ENCODE measurements at regions not wholly inside any gene's neighbourhood (a gene's known extent, or its start where the extent isn't known, plus 50 kb on each side); places are given as distances from the start of the nearest gene placed in this dataset.

DNA sequence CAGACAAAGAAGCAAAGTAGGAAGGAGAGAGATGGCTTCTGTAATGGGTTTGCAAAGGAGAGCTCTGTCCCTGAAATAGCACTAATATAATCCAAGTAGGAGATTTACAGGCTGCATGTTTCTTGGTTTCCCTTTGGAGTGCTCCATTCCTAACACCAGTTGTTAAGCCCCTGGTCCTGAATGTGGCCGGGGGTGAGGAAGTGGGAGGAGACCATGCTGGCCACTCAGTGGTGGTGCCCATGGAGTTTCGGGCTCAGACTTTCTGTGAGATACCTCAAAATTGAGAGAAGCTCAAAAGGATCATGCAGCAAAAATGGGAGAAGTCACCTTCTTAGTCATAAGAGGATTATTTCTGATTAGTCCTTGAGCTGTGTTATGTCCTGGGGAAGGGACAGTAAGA lies 88.5 kb downstream of the DAD1 start:
- H3K9me3 Mint-ChIP-seq (ENCODE audit: insufficient read depth), result no peaks in the 10 kb centered on the region
- Histone ChIP-seq H3K36me3 (replicated peaks in 1 of 2; ENCODE audit: control extremely low read depth in 1 of 2, control insufficient read depth in 1 of 2, extremely low read depth in 1 of 2, insufficient read depth in 2 of 2, low read length in 1 of 2) (no peaks in the 10 kb centered on the region), H3K27me3 (replicated peaks in 1 of 4; ENCODE audit: control extremely low read depth in 1 of 4, control insufficient read depth in 3 of 4, insufficient read depth in 4 of 4, low read length in 3 of 4) (no peaks in the 10 kb centered on the region), H4K20me1 (ENCODE audit: control insufficient read depth, insufficient read depth, low read length, poor library complexity, severe bottlenecking) (no peaks in the 10 kb centered on the region), H3K4me3 (ENCODE audit: control extremely low read depth in 1 of 5, extremely low read depth in 1 of 5, insufficient read depth in 1 of 5, low read depth in 2 of 5, low read length in 4 of 5) (no peak overlapping the region), H3K9me3 (ENCODE audit: control extremely low read depth in 1 of 3, control insufficient read depth in 2 of 3, insufficient read depth in 1 of 3, low read length in 2 of 3) (no peaks in the 10 kb centered on the region), H3K9ac (ENCODE audit: low read length) (no peak overlapping the region), H3K4me1 (ENCODE audit: control insufficient read depth in 2 of 2, insufficient read depth in 2 of 2, low read length in 2 of 2) (peaks cover 19 to 32% of the 10 kb centered on the region in 2 donors), H3K27ac (ENCODE audit: low read length in 2 of 2) (no peak overlapping the region), H3K4me2 (replicated peaks; ENCODE audit: low read depth, low read length, poor library complexity, severe bottlenecking) (no peak overlapping the region), H2AFZ (ENCODE audit: insufficient read depth, low read depth, low read length, poor library complexity, severe bottlenecking) (no peak overlapping the region), H3K79me2 (ENCODE audit: control insufficient read depth, insufficient read depth, low read length) (no peaks in the 10 kb centered on the region)
- WGBS (ENCODE audit: insufficient coverage), result 90% methylated on average over 2 of the region's 2 CpGs
- peaks cover 57% of the 10 kb centered on the region for H3K4me1 Mint-ChIP-seq
- POLR2A ChIA-PET, result no interaction called here
- H3K27ac Mint-ChIP-seq, result no peak overlapping the region
- TF ChIP-seq EZH2 (IDR thresholded peaks at IDR 0.05; ENCODE audit: borderline replicate concordance, insufficient read depth, low read depth, low read length, poor library complexity, severe bottlenecking) (no peak), CTCF (IDR thresholded peaks at IDR 0.05) (no peak)
- intact Hi-C loops (cut with micrococcal nuclease), result no loop called here
- DNase-seq (no peak), ATAC-seq (ENCODE audit: low read depth) (no peak)
- no peaks in the 10 kb centered on the region for H3K27me3 Mint-ChIP-seq
- H3K4me3 Mint-ChIP-seq, result no peak overlapping the region
- CTCF ChIA-PET, result interaction anchor here (0.9 to 3.7 kb wide), 3 partner anchors 11 to 55 kb away, joined by 3 to 13 read pairs (median 3); no protein-coding TSS in a partner anchor

DNA sequence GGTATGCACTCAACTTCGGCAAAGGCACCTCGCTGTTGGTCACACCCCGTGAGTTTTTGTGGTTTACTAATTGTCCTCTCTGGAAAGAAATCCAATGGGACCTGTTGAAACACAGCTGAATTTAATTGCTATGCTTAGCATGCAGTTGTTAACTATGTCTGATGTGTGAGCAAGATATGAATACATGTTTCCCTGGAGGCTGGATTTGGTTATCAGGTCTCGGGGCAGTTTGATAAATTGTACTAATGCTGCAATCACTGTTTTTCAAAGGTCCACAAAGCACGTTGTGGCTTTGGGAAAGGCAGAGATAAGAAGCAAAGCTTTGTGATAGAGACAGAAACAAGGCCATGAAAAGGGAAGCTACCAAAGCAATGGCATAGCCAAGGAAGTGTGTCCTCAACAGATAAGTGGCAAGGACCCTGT lies 91.3 kb downstream of the DAD1 start:
- no peaks in the 10 kb centered on the region for H4K20me1 ChIP-seq (ENCODE audit: control insufficient read depth, insufficient read depth, low read length, poor library complexity, severe bottlenecking)
- no peaks in the 10 kb centered on the region for H3K79me2 ChIP-seq (ENCODE audit: control insufficient read depth, insufficient read depth, low read length)
- H3K4me1 Mint-ChIP-seq, result peaks cover 64% of the 10 kb centered on the region
- intact Hi-C loops (cut with micrococcal nuclease), result loop anchor here (2.0 kb wide), 3 partner anchors 13 to 59 kb away; no protein-coding TSS in a partner anchor
- no peak overlapping the region for H3K27ac ChIP-seq (ENCODE audit: low read length in 2 of 2)
- H3K9me3 Mint-ChIP-seq (ENCODE audit: insufficient read depth), result no peaks in the 10 kb centered on the region
- no peak overlapping the region for H3K9ac ChIP-seq (ENCODE audit: low read length)
- TF ChIP-seq CTCF (IDR thresholded peaks at IDR 0.05) (no peak), EZH2 (IDR thresholded peaks at IDR 0.05; ENCODE audit: borderline replicate concordance, insufficient read depth, low read depth, low read length, poor library complexity, severe bottlenecking) (no peak)
- DNase-seq, result no peak
- no peak overlapping the region for H3K4me3 ChIP-seq (ENCODE audit: control extremely low read depth in 1 of 5, extremely low read depth in 1 of 5, insufficient read depth in 1 of 5, low read depth in 2 of 5, low read length in 4 of 5)
- H3K9me3 ChIP-seq (ENCODE audit: control extremely low read depth in 1 of 3, control insufficient read depth in 2 of 3, insufficient read depth in 1 of 3, low read length in 2 of 3), result no peaks in the 10 kb centered on the region
- no peak overlapping the region for H2AFZ ChIP-seq (ENCODE audit: insufficient read depth, low read depth, low read length, poor library complexity, severe bottlenecking)
- 53% methylated on average over 5 of the region's 5 CpGs for WGBS (ENCODE audit: insufficient coverage)
- H3K36me3 ChIP-seq (replicated peaks in 1 of 2; ENCODE audit: control extremely low read depth in 1 of 2, control insufficient read depth in 1 of 2, extremely low read depth in 1 of 2, insufficient read depth in 2 of 2, low read length in 1 of 2), result no peaks in the 10 kb centered on the region
- no peaks in the 10 kb centered on the region for H3K27me3 ChIP-seq (replicated peaks in 1 of 4; ENCODE audit: control extremely low read depth in 1 of 4, control insufficient read depth in 3 of 4, insufficient read depth in 4 of 4, low read length in 3 of 4)
- peak overlapping the region; percentile 71 for H3K27ac Mint-ChIP-seq
- no peak overlapping the region for H3K4me3 Mint-ChIP-seq
- peaks cover 14 to 42% of the 10 kb centered on the region in 2 donors for H3K4me1 ChIP-seq (ENCODE audit: control insufficient read depth in 2 of 2, insufficient read depth in 2 of 2, low read length in 2 of 2)
- ATAC-seq (ENCODE audit: low read depth), result no peak
- H3K4me2 ChIP-seq (replicated peaks; ENCODE audit: low read depth, low read length, poor library complexity, severe bottlenecking), result peak overlapping the region; percentile 3
- ChIA-PET POLR2A (interaction anchor here (0.6 to 2.5 kb wide), 4 partner anchors 12 to 59 kb away, joined by 3 to 9 read pairs (median 6); no protein-coding TSS in a partner anchor), CTCF (interaction anchor here (0.9 to 3.5 kb wide), 14 partner anchors 9 to 162 kb away, joined by 3 to 33 read pairs (median 6); no protein-coding TSS in a partner anchor)
- no peaks in the 10 kb centered on the region for H3K27me3 Mint-ChIP-seq
